D721Med (cell line): ENCODE measurements at regions not wholly inside any gene's neighbourhood (a gene's known extent, or its start where the extent isn't known, plus 50 kb on each side); places are given as distances from the start of the nearest gene placed in this dataset.
"Not testable (repeated sequence)": the region's sequence is repeated elsewhere in the genome, so short reads cannot be mapped to it uniquely, and the experiment has no call there.

Experiments
- DNase-seq: peaks from one replicate; pipeline ENCODE4 v3.0.0; 2011; ENCODE audit warnings: low spot score; ENCODE audit not compliant: insufficient read length
- FAIRE-seq: peaks from 2 replicates; lab custom pipeline; 2011; peaks lifted over from hg19 to GRCh38; lab: Jason Lieb, UNC
- TF ChIP-seq, protein P1 (sequence below): IDR thresholded peaks from 2 replicates; pipeline ENCODE4 v1.5.1; 2012; ENCODE audit warnings: mild to moderate bottlenecking, control low read depth; ENCODE audit not compliant: insufficient read depth; ENCODE audit errors: missing control alignments

DNA sequence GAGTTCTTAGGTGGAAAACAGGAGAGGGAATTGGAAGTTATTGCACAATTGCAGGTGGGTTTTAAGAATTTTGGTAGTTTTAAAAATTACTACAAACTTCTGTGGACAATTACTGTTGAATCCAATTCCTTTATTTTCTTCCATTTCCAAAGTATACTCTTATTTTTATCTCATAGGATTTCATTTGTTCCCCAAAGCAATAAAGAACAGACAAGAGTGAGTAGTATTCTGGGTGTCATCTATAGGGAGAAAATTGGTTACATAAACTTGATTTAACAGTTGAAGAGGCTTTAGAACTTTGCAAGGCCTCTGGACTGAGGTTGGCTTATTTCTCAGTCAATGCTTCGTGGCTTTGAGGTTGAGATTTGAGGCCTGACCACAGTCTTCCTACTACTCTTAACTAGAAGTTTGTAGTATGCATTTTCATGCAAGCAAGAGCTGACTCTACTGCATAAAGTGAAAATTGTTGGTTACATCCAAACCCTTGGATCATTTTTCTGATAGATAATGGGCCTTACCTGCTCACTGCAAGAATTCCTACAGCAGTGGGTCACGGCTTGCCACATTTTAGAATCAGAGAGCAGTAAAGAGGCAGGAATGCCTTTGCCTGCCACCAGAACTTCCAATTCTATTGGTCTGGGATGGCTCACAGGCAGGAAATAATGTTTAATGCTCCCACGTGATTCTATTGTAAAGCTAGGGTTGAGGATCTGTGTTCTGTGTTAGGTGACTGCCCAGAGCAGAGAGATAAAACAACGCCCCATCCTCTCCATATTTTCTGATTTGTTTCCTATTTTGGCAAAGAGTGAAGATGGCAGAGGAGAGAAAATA is 270.5 kb downstream of the TTC6 start:
- FAIRE-seq (no peak), DNase-seq (no peak)
- TF ChIP-seq, protein P1, sequence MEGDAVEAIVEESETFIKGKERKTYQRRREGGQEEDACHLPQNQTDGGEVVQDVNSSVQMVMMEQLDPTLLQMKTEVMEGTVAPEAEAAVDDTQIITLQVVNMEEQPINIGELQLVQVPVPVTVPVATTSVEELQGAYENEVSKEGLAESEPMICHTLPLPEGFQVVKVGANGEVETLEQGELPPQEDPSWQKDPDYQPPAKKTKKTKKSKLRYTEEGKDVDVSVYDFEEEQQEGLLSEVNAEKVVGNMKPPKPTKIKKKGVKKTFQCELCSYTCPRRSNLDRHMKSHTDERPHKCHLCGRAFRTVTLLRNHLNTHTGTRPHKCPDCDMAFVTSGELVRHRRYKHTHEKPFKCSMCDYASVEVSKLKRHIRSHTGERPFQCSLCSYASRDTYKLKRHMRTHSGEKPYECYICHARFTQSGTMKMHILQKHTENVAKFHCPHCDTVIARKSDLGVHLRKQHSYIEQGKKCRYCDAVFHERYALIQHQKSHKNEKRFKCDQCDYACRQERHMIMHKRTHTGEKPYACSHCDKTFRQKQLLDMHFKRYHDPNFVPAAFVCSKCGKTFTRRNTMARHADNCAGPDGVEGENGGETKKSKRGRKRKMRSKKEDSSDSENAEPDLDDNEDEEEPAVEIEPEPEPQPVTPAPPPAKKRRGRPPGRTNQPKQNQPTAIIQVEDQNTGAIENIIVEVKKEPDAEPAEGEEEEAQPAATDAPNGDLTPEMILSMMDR: no peak

DNA sequence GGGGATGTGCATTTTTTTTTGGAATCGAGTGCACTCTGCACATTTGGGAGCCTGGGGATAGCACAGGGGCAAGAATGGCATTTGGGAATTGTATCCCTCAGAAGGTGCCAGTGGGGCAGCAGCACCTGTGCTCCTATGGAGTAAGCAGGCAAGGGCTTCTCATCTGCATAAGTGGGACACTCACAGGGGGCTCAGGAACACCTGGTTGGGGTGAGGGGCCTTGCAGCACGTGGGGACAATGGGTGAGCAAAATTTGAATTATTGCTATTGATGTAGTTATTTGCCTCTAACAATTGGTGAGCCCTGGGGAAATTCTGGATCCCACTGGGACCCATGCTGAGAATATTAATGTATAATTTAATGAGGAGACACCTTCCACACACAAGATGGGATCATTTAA is 274.2 kb downstream of the TTC6 start:
- FAIRE-seq (no peak), DNase-seq (no peak)
- TF ChIP-seq, protein P1: no peak

GRCh38 chr14:37870170-37870569 is 274.7 kb downstream of the TTC6 start:
- FAIRE-seq (no peak), DNase-seq (no peak)
- TF ChIP-seq, protein P1: no peak

DNA sequence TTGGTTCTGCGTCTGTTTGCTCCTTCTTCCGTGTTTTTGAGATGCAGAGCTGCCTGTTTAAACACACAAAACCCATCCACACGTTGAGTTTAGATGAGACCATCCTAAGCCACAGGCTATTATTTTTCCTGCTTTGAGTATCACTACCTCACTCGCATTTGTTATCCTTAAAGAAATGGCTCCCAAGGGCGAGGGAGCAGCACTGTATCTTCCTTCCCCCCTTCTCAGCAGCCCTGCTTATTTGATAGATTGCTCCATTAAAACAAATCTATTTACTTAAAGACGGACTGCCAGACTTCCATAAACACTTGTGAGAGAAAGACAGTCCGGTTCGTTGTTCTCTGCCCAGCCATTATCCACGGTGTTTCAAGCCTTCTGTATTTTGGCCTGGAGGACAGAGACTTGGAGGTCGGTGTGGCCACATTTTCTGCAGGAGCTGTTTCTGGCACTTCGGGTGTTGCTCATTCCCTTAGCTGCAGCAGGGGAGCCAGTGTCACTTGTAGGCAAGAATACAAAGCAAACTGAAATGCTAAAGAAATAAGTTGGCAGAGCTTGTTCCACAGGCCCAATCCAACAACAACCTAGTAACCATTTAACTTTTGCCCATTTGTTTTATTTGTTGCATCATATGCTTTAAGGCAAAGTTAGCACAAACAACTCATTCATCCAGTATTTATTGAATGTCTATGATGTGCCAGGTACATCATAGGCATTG is 275.4 kb downstream of the TTC6 start:
- no peak for FAIRE-seq
- no peak for DNase-seq
- TF ChIP-seq, protein P1: no peak

DNA sequence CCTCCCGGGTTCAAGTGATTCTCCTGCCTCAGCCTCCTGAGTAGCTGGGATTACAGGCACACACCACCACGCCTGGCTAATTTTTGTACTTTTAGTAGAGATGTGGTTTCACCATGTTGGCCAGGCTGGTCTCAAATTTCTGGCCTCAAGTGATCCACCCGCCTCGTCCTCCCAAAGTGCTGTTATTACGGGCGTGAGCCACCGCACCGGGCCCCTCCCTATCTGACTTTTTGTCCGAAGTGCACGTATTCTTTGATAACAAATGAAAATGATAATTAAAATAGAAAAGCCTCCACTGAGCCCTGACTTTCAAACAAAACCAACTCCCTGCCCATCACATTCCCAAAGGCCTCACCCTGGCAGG is 278.6 kb downstream of the TTC6 start:
- not testable (repeated sequence) for DNase-seq, FAIRE-seq

DNA sequence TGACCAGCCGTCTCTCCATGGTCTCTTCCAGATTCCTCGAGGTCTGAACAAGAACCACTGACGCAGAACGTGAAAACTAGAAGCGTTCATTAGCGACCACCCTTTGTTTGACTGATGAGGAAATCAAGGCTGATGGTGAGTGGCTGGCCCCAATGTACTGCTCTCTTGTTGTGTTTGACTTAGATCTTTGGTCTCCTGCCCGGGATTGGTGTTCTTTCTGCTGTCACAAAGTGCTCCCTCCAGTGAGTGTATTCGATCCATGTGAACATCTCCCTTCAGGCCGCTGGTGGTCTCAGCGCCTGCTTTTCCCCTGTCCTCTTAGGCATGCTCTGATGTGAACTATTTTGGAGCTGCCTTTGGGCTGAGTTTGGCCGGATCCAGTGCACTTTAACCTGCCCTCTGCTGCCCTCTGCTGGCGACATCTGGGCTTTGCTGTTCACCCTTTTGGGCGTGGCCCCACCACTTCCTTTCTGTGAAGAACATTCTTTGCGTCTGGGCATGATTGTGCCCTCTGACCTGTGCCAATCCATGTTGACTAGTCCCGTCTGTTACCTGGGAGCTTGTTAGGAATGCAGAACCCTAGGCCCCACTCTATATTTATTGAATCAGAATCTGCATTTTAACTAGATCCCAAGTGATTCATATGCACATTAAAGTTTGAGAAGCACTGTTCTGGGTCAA is 279.1 kb downstream of the TTC6 start:
- no peak for FAIRE-seq
- DNase-seq: peak; percentile 22
- TF ChIP-seq, protein P1: peak; percentile 95

DNA sequence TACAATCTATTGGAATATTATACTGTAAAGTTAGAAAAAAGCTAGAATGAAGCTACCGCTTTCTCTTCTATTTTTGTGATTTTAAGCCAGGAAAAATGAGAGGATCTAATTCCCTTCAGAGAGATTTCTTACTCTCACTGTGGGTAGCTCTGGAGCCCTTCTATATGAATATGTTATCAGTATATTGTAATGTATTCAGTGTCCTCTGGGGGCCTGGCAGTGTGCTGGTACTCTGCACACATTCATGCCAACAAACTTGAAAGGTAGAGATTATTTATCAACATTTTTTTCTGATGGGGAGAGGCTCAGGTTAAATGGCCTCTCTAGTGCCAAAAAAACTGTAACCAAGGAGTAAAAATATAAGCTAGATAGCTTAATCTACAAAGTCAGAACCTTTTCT is 292.8 kb downstream of the TTC6 start:
- DNase-seq (no peak), FAIRE-seq (no peak)
- TF ChIP-seq, protein P1: no peak
